Activated CD4-positive, alpha-beta T cell treated with anti-CD3 and anti-CD28 coated beads for 36 hours (primary cell): ENCODE measurements at regions not wholly inside any gene's neighbourhood (a gene's known extent, or its start where the extent isn't known, plus 50 kb on each side); places are given as distances from the start of the nearest gene placed in this dataset.

Experiments used
- ATAC-seq: fragments of 200-7000 bp; cut with Tn5 transposase; one replicate; pipeline ENCODE4 v1.10.0; 2021; ENCODE audit warnings: mild to moderate bottlenecking, moderate library complexity
- CTCF ChIA-PET: fragments of 350-600 bp; sonication (Branson Sonifier 250); formaldehyde crosslinking; loops from one replicate; lab custom pipeline; 2021; ENCODE audit warnings: antibody characterized with exemption; lab: Charles Lee
- POLR2A ChIA-PET: fragments of 350-600 bp; sonication (Branson Sonifier 250); formaldehyde crosslinking; loops from one replicate; lab custom pipeline; 2021; ENCODE audit warnings: antibody characterized with exemption, inconsistent platforms; lab: Charles Lee
- DNase-seq: peaks from one replicate; pipeline ENCODE4 v3.0.0-alpha.2; 2020
- H3K27ac Mint-ChIP-seq: one replicate; pipeline ENCODE4 v1.8.0; 2021; ENCODE audit warnings: mixed read lengths
- H3K27me3 Mint-ChIP-seq: one replicate; pipeline ENCODE4 v1.8.0; 2021; ENCODE audit warnings: mixed read lengths
- H3K36me3 Mint-ChIP-seq: one replicate; pipeline ENCODE4 v1.8.0; 2021; ENCODE audit warnings: low read depth, mixed read lengths
- H3K4me1 Mint-ChIP-seq: one replicate; pipeline ENCODE4 v1.8.0; 2021; ENCODE audit warnings: mixed read lengths
- H3K4me3 Mint-ChIP-seq: one replicate; pipeline ENCODE4 v1.8.0; 2021; ENCODE audit warnings: mild to moderate bottlenecking, moderate library complexity, mixed read lengths
- H3K9me3 Mint-ChIP-seq: one replicate; pipeline ENCODE4 v1.8.0; 2021; ENCODE audit warnings: low read depth, mixed read lengths
- intact Hi-C, 2 experiments: fragments of 100-400 bp; cut with DNase I in 1 of 2; cut with micrococcal nuclease in 1 of 2; formaldehyde crosslinking; loops; one replicate each; pipeline versions ENCODE4 v1.14.2 to v1.15.1; 2022 to 2024; cut with DNase I, micrococcal nuclease

GRCh38 chr6:121867095-121867494 is 431.6 kb downstream of the GJA1 start:
- POLR2A ChIA-PET: no interaction called here
- intact Hi-C loops: no loop called here
- Mint-ChIP-seq H3K27me3 (peaks cover 2% of the 10 kb centered on the region), H3K4me1 (no peaks in the 10 kb centered on the region), H3K9me3 (peaks cover 4% of the 10 kb centered on the region), H3K4me3 (no peak overlapping the region), H3K36me3 (no peaks in the 10 kb centered on the region), H3K27ac (no peak overlapping the region)
- CTCF ChIA-PET: interaction anchor here (1.1 kb wide), 1 partner anchor 10 kb away, joined by 3 read pairs; no protein-coding TSS in a partner anchor
- DNase-seq (no peak), ATAC-seq (no peak)

GRCh38 chr6:121868206-121868605 is 432.8 kb downstream of the GJA1 start:
- DNase-seq (no peak), ATAC-seq (no peak)
- Mint-ChIP-seq H3K27ac (no peak overlapping the region), H3K4me3 (no peak overlapping the region), H3K4me1 (no peaks in the 10 kb centered on the region), H3K27me3 (peaks cover 2% of the 10 kb centered on the region), H3K36me3 (no peaks in the 10 kb centered on the region), H3K9me3 (peaks cover 4% of the 10 kb centered on the region)
- POLR2A ChIA-PET: no interaction called here
- intact Hi-C loops: no loop called here
- CTCF ChIA-PET: interaction anchor here (0.6 to 1.1 kb wide), 2 partner anchors 9 to 1061 kb away, joined by 3 read pairs; no protein-coding TSS in a partner anchor

GRCh38 chr6:121873595-121873994 is 438.1 kb downstream of the GJA1 start:
- Mint-ChIP-seq H3K4me1 (no peaks in the 10 kb centered on the region), H3K27ac (no peak overlapping the region), H3K9me3 (peaks cover 6% of the 10 kb centered on the region), H3K36me3 (no peaks in the 10 kb centered on the region), H3K4me3 (no peak overlapping the region), H3K27me3 (peaks cover 2% of the 10 kb centered on the region)
- POLR2A ChIA-PET: no interaction called here
- DNase-seq: no peak
- CTCF ChIA-PET: no interaction called here
- intact Hi-C loops: no loop called here
- no peak for ATAC-seq

- intact Hi-C loops: no loop called here
- CTCF ChIA-PET: interaction anchor here (0.8 kb wide), 1 partner anchor 9 kb away, joined by 3 read pairs; no protein-coding TSS in a partner anchor
Measured at GRCh38 chr6:121876721-121877120, 441.3 kb downstream of the GJA1 start.

GRCh38 chr6:121879149-121879548 is 443.7 kb downstream of the GJA1 start:
- POLR2A ChIA-PET: interaction anchor here (0.6 kb wide), 1 partner anchor 15 kb away, joined by 7 read pairs; no protein-coding TSS in a partner anchor
- H3K4me1 Mint-ChIP-seq: no peaks in the 10 kb centered on the region

More at GRCh38 chr6:121876721-121877120, 441.3 kb downstream of the GJA1 start:
- no peaks in the 10 kb centered on the region for H3K4me1 Mint-ChIP-seq
- H3K9me3 Mint-ChIP-seq: peaks cover 2% of the 10 kb centered on the region
- ATAC-seq (no peak), DNase-seq (no peak)
- H3K27ac Mint-ChIP-seq: no peak overlapping the region
- POLR2A ChIA-PET: no interaction called here
- no peaks in the 10 kb centered on the region for H3K36me3 Mint-ChIP-seq
- no peak overlapping the region for H3K4me3 Mint-ChIP-seq
- H3K27me3 Mint-ChIP-seq: no peaks in the 10 kb centered on the region

GRCh38 chr6:121880831-121881230 is 445.4 kb downstream of the GJA1 start:
- Mint-ChIP-seq H3K27me3 (no peaks in the 10 kb centered on the region), H3K4me3 (no peak overlapping the region), H3K36me3 (no peaks in the 10 kb centered on the region), H3K4me1 (no peaks in the 10 kb centered on the region), H3K9me3 (peaks cover 2% of the 10 kb centered on the region), H3K27ac (no peak overlapping the region)
- CTCF ChIA-PET: no interaction called here
- no peak for DNase-seq
- intact Hi-C loops: no loop called here
- no peak for ATAC-seq
- POLR2A ChIA-PET: no interaction called here

More at GRCh38 chr6:121879149-121879548, 443.7 kb downstream of the GJA1 start:
- Mint-ChIP-seq H3K36me3 (no peaks in the 10 kb centered on the region), H3K9me3 (peaks cover 2% of the 10 kb centered on the region), H3K27me3 (no peaks in the 10 kb centered on the region), H3K27ac (no peak overlapping the region), H3K4me3 (no peak overlapping the region)
- no peak for DNase-seq
- ATAC-seq: no peak
- CTCF ChIA-PET: interaction anchor here (0.5 kb wide), 1 partner anchor 64 kb away, joined by 4 read pairs; no protein-coding TSS in a partner anchor
- intact Hi-C loops: no loop called here

- no peak overlapping the region for H3K4me3 Mint-ChIP-seq
- H3K36me3 Mint-ChIP-seq: no peaks in the 10 kb centered on the region
- intact Hi-C loops: no loop called here
- ATAC-seq: no peak
- no peak overlapping the region for H3K27ac Mint-ChIP-seq
- DNase-seq: no peak
- H3K4me1 Mint-ChIP-seq: no peaks in the 10 kb centered on the region
- ChIA-PET POLR2A (no interaction called here), CTCF (no interaction called here)
- no peaks in the 10 kb centered on the region for H3K9me3 Mint-ChIP-seq
- H3K27me3 Mint-ChIP-seq: no peaks in the 10 kb centered on the region
Measured at GRCh38 chr6:121881974-121882667, 446.7 kb downstream of the GJA1 start.

- intact Hi-C loops: no loop called here
- H3K27ac Mint-ChIP-seq: no peak overlapping the region
- DNase-seq: no peak
- no peaks in the 10 kb centered on the region for H3K36me3 Mint-ChIP-seq
- no peaks in the 10 kb centered on the region for H3K4me1 Mint-ChIP-seq
- ATAC-seq: no peak
- ChIA-PET POLR2A (no interaction called here), CTCF (no interaction called here)
- H3K27me3 Mint-ChIP-seq: no peaks in the 10 kb centered on the region
- H3K9me3 Mint-ChIP-seq: no peaks in the 10 kb centered on the region
- H3K4me3 Mint-ChIP-seq: no peak overlapping the region
Measured at GRCh38 chr6:121884091-121884490, 448.6 kb downstream of the GJA1 start.

GRCh38 chr6:121884620-121885019 is 449.2 kb downstream of the GJA1 start:
- CTCF ChIA-PET: no interaction called here
- Mint-ChIP-seq H3K27ac (no peak overlapping the region), H3K36me3 (no peaks in the 10 kb centered on the region), H3K4me1 (no peaks in the 10 kb centered on the region), H3K4me3 (no peak overlapping the region), H3K9me3 (no peaks in the 10 kb centered on the region), H3K27me3 (no peaks in the 10 kb centered on the region)
- intact Hi-C loops: no loop called here
- DNase-seq (no peak), ATAC-seq (no peak)
- POLR2A ChIA-PET: no interaction called here

- no peak for DNase-seq
- intact Hi-C loops: no loop called here
- H3K27ac Mint-ChIP-seq: no peak overlapping the region
- no peak overlapping the region for H3K4me3 Mint-ChIP-seq
- ATAC-seq: no peak
- H3K36me3 Mint-ChIP-seq: no peaks in the 10 kb centered on the region
- CTCF ChIA-PET: interaction anchor here (0.6 kb wide), 1 partner anchor 47 kb away, joined by 3 read pairs; no protein-coding TSS in a partner anchor
- POLR2A ChIA-PET: interaction anchor here (0.7 kb wide), 1 partner anchor 39 kb away, joined by 5 read pairs; no protein-coding TSS in a partner anchor
- H3K4me1 Mint-ChIP-seq: no peaks in the 10 kb centered on the region
- H3K27me3 Mint-ChIP-seq: no peaks in the 10 kb centered on the region
- H3K9me3 Mint-ChIP-seq: no peaks in the 10 kb centered on the region
Measured at GRCh38 chr6:121885399-121886152, 450.1 kb downstream of the GJA1 start.

- H3K36me3 Mint-ChIP-seq: no peaks in the 10 kb centered on the region
- CTCF ChIA-PET: interaction anchor here (0.6 kb wide), 1 partner anchor 47 kb away, joined by 3 read pairs; no protein-coding TSS in a partner anchor
- DNase-seq: no peak
- no peaks in the 10 kb centered on the region for H3K9me3 Mint-ChIP-seq
- no peaks in the 10 kb centered on the region for H3K27me3 Mint-ChIP-seq
- H3K4me1 Mint-ChIP-seq: no peaks in the 10 kb centered on the region
- no peak overlapping the region for H3K4me3 Mint-ChIP-seq
- POLR2A ChIA-PET: no interaction called here
- intact Hi-C loops: no loop called here
- H3K27ac Mint-ChIP-seq: no peak overlapping the region
- ATAC-seq: no peak
Measured at GRCh38 chr6:121886223-121886830, 450.9 kb downstream of the GJA1 start.
